ENCODE measurements at regions not wholly inside any gene's neighbourhood (a gene's known extent, or its start where the extent isn't known, plus 50 kb on each side); places are given as distances from the start of the nearest gene placed in this dataset.

DNA sequence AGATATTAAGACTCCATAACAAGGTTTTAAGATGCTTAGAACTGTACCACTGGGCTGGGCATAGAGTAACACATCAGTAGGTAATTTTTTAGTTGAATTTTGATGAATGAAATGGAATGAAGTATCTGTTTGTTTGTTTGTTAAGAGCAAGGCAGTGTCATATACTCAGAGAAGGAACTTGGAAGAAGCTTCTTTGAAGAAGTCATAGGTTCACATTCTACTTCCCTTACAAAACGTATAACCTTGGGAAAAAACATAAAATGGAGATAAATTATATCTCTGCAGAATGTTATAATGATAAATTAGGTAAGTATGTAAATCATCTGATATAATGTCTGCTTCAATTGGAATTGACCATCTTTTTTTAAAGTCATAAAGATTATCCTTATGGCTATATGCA lies 122.1 kb upstream of the SLC39A10 start:
- TF ChIP-seq, protein P1, sequence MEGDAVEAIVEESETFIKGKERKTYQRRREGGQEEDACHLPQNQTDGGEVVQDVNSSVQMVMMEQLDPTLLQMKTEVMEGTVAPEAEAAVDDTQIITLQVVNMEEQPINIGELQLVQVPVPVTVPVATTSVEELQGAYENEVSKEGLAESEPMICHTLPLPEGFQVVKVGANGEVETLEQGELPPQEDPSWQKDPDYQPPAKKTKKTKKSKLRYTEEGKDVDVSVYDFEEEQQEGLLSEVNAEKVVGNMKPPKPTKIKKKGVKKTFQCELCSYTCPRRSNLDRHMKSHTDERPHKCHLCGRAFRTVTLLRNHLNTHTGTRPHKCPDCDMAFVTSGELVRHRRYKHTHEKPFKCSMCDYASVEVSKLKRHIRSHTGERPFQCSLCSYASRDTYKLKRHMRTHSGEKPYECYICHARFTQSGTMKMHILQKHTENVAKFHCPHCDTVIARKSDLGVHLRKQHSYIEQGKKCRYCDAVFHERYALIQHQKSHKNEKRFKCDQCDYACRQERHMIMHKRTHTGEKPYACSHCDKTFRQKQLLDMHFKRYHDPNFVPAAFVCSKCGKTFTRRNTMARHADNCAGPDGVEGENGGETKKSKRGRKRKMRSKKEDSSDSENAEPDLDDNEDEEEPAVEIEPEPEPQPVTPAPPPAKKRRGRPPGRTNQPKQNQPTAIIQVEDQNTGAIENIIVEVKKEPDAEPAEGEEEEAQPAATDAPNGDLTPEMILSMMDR (conservative IDR thresholded peaks at IDR 0.05; ENCODE audit: low read depth, low read length): no peak
- no peak for TF ChIP-seq EZH2phosphoT487 (IDR thresholded peaks at IDR 0.05; ENCODE audit: borderline replicate concordance, low read length)
- no peak for TF ChIP-seq EZH2 (IDR thresholded peaks at IDR 0.05; ENCODE audit: low read length, unreplicated experiment)
